VCaP (cell line): ENCODE measurements at regions not wholly inside any gene's neighbourhood (a gene's known extent, or its start where the extent isn't known, plus 50 kb on each side); places are given as distances from the start of the nearest gene placed in this dataset.

Source experiments
- H3K27ac ChIP-seq: fragments of 450-650 bp; 2 replicates; pipeline ENCODE4 v1.5.1; 2017
- TF ChIP-seq, protein P1 (sequence below): fragments of 450-650 bp; conservative IDR thresholded peaks from 2 replicates; pipeline ENCODE4 v1.5.1; 2017; ENCODE audit warnings: mild to moderate bottlenecking, moderate library complexity

- TF ChIP-seq, protein P1, sequence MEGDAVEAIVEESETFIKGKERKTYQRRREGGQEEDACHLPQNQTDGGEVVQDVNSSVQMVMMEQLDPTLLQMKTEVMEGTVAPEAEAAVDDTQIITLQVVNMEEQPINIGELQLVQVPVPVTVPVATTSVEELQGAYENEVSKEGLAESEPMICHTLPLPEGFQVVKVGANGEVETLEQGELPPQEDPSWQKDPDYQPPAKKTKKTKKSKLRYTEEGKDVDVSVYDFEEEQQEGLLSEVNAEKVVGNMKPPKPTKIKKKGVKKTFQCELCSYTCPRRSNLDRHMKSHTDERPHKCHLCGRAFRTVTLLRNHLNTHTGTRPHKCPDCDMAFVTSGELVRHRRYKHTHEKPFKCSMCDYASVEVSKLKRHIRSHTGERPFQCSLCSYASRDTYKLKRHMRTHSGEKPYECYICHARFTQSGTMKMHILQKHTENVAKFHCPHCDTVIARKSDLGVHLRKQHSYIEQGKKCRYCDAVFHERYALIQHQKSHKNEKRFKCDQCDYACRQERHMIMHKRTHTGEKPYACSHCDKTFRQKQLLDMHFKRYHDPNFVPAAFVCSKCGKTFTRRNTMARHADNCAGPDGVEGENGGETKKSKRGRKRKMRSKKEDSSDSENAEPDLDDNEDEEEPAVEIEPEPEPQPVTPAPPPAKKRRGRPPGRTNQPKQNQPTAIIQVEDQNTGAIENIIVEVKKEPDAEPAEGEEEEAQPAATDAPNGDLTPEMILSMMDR, result no peak
- peak overlapping the region; percentile 33 for H3K27ac ChIP-seq
Observed at GRCh38 chr7:96416116-96416515, 94.2 kb upstream of the SLC25A13 start.

- peak overlapping the region; percentile 33 for H3K27ac ChIP-seq
- TF ChIP-seq, protein P1, result peak; percentile 69
Observed at GRCh38 chr7:96415293-96415940, 93.5 kb upstream of the SLC25A13 start.

- TF ChIP-seq, protein P1, result peak; percentile 93
Observed at GRCh38 chr7:96414931-96415292, 93.0 kb upstream of the SLC25A13 start.

DNA sequence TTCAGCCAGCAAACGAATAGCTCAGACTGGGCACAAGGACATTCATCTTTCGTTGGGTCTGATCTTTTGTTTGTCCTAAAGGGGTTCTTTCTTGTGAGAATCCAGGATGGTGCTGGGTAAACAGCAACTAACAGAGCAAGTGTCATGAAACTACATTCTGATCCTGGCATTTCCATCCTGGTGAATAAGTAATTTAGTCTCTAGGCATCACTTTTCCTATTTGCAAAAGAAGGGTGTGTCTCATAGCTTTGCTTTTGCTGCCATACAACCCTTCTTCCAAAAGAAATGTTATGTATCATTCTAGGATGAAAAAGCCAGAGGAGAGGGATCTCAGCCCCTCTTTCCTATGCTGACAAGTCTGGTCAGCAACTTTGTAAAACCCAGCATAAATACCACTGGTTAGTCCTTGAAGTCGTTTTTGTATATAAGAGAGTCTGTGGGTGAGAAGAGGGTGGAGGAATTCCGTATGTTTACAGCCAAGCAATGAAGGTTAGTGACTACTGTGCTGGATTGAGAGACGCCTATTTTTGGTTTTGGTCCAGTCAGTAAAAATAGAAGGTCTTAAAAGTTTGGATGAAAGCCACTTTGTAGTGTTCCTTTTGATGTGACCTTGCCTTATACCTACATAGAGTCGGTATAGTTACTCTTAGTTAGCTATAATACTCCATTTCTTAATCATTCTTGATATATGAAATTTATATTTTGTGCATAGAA, 88.4 kb upstream of the SLC25A13 start:
- TF ChIP-seq, protein P1, result no peak
- H3K27ac ChIP-seq, result no peak overlapping the region

More at GRCh38 chr7:96414931-96415292, 93.0 kb upstream of the SLC25A13 start:
- H3K27ac ChIP-seq, result peak overlapping the region; percentile 33; the same call in 1 of the 2 replicates

GRCh38 chr7:96408881-96409280, 87.0 kb upstream of the SLC25A13 start:
- no peak overlapping the region for H3K27ac ChIP-seq
- TF ChIP-seq, protein P1, result no peak

GRCh38 chr7:96407427-96407826, 85.5 kb upstream of the SLC25A13 start:
- peak overlapping the region; percentile 26; the same call in 1 of the 2 replicates for H3K27ac ChIP-seq
- TF ChIP-seq, protein P1, result no peak

- TF ChIP-seq, protein P1, result no peak
- no peak overlapping the region for H3K27ac ChIP-seq
Observed at GRCh38 chr7:96402913-96403312, 81.0 kb upstream of the SLC25A13 start.
